SH-SY5Y (cell line): ENCODE measurements at regions not wholly inside any gene's neighbourhood (a gene's known extent, or its start where the extent isn't known, plus 50 kb on each side); places are given as distances from the start of the nearest gene placed in this dataset.

Experiments used
- GATA2 ChIP-seq: IDR thresholded peaks from 2 replicates; pipeline ENCODE4 v1.6.1; 2011; ENCODE audit warnings: mild to moderate bottlenecking, low read depth, low read length
- GATA3 ChIP-seq: IDR thresholded peaks from 2 replicates; pipeline ENCODE4 v1.6.1; 2011; ENCODE audit warnings: low read depth, mild to moderate bottlenecking, low read length, moderate library complexity

DNA sequence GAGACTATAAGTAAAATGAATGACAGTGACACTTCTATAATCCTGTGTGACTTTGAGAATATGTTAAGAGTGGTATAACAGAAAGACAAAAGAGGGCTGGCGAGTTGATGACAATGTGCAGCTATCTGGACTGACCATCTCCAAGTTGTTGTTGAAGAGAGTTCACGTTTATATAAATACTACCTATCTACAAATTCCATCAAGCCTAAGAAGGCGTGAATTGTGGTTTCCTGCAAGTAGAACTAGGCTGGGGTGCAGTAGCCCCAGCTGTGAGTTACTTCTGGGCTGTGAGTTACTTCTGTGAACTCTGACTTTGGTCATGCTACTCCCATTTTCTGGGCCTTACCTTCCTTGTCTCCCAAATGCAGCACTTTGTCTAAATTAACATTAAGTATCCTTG is 561.0 kb downstream of the TBC1D4 start:
- TF ChIP-seq GATA2 (no peak), GATA3 (no peak)

DNA sequence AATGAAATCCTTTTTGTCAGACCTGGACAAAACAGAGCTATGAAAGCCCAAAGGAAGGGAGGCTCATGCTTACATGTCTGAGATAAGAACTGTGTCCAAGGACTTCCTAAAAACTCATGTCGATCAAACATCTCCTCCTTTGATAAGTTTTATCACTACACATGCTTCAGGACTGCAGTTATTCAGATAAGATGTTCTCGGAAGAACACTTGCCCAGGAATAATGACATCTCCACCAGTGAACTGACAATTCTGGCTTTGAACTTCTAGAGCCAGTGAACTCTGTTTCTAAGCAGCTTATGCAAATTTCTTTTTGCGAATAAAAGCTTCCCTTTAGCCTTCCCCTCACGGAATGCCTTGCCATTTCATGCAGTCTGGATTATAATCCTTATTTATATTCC is 561.6 kb downstream of the TBC1D4 start:
- TF ChIP-seq GATA3: no peak
- no peak for TF ChIP-seq GATA2

DNA sequence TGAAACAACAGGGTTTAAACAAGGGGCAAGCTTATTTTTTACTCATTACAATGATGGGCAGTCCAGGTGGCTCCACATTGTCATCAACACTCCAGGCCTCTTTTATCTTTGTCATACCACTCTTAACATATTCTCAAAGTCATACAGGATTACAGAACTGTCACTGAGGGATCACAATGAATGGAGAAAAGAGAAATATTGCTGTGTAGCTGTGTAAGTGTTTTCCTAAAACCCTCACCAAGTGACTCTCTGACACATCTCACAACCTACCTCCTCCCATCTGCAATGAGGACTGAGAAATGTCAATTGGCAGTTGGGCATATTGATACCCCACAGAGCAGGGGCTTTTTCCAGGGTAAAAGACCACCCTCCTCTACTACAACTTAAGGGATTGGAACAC is 562.1 kb downstream of the TBC1D4 start:
- TF ChIP-seq GATA2 (no peak), GATA3 (no peak)

DNA sequence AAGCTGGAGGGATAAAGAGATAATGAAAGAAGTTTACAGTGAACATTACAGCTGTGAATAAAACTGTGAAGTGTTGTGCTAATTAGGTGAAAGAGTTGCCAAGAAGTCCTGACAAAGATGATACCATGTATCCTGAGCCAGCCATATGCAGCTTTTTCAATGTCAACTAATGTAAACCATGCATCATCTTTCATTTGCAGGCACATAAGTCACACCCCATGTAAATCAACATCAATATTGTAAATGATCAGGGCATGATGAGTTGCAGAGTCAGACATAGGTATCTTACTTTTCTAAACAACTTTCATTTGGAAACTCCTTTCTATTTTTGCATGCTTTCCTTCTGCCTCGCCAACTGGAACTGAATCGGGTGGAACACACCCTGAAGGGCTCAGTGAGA is 569.1 kb downstream of the TBC1D4 start:
- TF ChIP-seq GATA3 (no peak), GATA2 (no peak)

DNA sequence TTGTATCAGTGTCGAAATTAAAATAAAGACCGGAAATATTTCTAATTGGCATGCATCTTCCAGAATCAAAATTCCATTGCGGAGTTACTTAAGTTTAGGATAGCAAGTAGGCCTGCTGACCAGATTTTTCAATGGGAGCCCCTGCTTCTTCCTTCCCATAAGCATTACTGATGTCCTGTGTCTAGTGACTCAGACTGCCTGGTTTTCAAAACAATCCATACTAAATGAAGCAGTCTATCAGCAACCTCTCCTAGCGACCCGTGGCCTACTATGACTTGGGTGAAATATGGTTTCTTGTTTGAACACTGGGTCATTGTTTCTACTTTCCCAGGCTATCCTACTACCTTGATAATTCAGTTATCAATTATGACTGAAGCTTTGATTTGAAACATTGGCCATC is 571.6 kb downstream of the TBC1D4 start:
- TF ChIP-seq GATA3: no peak

DNA sequence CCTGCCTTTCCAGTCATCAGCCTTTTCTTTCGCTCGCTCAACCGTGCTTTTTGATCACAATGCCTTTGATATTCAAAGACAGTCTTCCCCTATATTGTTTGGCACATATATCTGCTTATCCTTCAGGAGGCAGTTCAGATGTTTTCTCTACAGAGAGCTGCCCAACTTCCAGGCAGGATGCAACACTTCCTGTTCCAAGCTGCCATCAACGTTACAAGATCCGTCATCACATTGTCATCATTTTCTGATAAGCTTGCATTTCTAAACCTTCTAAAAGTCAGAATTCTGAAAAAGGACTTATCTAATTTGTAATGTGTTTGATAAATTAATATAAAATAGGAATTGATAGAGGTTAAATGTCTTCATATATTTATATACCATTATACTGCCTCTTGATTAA is 574.2 kb downstream of the TBC1D4 start:
- TF ChIP-seq GATA3 (no peak), GATA2 (no peak)

DNA sequence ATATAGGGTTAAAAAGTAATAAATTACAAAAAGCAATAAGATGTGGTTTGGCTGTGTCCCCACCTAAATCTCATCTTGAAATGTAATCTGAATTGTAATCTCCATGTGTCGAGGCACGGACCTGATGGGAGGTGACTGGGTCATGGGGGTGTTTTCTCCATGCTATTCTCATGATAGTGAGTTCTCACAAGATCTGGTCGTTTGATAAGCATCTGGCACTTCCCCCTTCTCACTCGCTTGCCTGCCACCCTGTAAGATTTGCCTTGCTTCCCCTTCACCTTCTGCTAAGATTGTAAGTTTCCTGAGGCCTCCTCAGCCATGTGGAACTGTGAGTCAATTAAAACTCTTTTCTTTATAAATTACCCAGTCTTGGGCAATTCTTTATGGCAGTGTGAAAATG is 577.4 kb downstream of the TBC1D4 start:
- no peak for TF ChIP-seq GATA2
- no peak for TF ChIP-seq GATA3

DNA sequence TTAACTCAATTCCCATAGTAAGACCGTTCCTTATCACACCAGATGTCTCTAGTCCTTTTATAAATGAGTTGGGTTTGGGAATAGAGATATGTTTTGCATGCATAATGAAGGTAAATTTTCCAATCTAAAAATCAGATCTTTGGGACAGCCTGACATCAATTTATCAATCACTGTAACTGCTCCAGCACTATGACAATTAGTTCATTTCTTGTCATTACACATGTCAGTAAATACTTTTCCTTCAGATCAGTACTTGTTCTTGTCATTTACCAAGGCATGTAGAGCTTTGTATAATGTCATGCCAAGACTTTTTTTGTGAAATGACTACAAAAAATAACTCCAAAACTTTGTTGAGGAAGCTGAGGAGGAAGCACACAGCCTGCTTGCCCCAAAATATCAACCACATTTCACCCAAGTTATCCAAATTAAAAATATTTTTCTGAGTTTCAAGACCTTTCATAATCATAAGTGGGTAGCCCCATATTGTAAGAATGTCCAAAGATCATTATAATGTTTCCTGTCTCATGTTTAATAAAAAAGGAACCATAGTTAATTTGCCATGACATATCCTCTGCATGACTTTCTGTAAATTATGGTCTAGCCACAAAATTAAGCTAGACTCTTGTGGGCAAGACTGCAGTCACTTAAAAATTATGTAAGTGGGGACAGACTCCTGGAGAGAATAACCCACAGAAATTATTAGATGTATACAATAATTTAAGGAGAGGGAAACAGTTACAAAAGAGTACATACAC is 586.8 kb downstream of the TBC1D4 start:
- TF ChIP-seq GATA3: no peak

DNA sequence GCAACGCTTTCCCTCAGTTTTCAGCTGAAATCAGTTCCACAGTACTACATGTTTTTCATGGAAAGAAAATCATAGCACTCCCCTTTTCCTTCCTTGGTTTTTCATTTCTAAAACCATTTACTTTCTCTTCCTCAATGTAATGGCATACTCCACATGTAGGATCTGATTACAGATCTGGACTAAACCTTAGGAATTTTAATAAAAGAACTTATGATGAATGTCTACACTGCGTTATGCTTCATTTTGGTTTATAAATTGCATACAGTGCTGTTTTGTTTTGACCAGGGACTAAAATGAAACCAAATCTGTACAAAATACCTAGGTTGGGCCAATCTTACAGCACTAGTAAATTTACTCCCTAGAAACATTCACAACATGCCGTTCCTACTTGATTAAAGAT is 589.9 kb downstream of the TBC1D4 start:
- TF ChIP-seq GATA3 (no peak), GATA2 (no peak)

DNA sequence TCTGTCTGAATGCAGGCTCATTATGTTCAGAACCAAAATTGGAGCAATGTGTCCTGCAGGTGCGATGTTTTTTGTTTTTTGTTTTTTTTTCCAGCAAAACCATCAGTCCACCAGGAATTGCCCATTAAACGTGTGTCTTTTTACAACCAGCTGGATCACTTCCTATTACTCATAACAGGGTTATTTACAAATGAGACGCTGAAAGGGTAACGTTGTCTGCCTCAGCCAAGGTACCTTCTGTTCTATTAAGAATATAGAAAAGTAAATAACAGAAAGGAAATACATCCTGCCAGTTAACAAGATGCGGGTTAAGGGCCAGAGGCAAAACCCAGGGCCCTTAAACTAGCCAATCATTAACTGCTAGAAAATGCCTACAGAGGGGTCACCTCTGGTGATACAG is 590.4 kb downstream of the TBC1D4 start:
- TF ChIP-seq GATA3 (no peak), GATA2 (no peak)

DNA sequence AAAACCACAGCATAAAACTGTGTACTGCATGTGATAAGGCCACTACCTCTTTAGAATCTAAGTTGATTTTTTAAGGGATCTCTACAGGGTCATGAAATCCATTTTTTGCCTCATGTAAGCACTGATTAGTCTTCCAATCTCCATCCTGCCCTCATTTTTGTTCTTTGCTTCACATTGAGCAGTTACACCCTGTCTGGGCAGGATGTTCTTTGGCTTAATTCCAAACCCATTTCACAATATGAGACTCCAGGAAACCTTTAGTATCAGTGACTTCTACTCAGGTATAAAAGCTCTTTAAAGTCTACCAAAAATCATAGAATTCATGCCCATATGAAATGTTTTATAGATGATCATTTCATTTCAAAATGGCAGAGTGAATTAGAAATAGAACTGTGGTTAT is 592.6 kb downstream of the TBC1D4 start:
- TF ChIP-seq GATA3 (no peak), GATA2 (no peak)

DNA sequence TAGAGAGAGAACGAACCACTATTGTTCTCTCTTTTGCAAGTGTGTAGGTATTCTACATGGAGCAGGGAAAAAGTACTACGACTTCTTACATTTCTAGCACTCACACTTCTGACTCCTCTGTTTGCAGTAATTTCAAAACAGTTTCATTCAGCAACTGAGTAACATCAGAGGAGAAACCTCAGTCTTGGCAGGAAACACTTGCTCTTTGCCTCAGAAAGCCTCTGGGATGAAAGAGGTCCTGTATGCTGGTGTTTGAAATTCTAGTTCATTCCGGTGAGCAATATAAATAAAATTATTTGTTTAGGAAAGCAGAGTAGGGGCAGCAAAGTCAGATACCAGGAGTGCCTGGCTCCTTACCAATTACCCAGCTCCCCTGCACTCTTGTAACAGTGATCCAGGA is 595.5 kb downstream of the TBC1D4 start:
- no peak for TF ChIP-seq GATA2
- no peak for TF ChIP-seq GATA3

DNA sequence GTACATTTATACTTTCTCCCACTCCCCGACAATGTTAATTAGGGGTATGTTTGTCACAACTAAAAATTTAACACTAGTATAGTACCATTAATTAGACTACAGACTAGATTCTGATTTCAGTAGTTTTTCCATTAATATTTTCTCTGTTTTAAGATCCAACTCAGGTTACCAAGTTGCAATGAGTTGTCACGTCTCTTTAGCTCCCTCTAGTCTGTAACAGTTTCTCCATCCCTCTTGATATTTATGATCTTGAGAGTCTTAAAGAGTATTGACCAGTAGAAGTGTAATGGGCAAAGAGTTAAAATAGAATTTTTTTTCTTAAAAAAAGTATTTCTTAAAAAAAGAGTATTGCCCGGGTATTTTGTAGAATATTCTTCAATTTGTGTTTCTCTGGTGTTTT is 598.1 kb downstream of the TBC1D4 start:
- no peak for TF ChIP-seq GATA2
- TF ChIP-seq GATA3: no peak

DNA sequence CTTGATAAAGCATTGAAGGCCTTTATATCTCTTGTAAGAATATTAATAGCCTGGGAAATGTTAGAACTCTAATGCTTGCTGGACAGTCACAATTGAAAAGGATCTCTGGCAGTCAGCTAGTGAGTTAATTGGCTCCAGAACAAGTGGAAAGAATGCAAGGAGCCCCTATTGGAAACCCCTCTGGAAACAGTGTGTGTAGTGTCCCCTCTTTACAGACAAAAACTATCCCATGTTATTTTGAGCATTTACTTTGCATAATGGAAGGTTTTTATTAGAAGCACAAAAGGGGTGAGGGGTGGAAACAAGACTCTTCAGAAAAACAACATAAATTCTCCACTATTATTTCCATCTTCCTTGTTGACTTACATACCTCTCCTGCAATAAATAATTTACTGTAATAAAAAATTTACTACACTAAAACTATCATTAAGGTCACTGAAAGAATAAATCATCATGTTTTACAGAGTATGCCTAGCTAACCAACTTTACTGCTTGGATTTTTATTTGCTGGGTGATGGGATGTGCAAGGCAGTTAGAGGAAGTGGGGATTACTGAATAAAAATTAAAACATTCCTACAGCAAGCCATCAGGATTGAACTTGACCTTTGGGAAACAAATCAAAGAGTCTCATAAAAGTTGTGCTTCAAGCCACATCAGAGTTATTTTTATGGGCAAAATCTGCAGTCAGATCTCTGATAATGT is 610.4 kb downstream of the TBC1D4 start:
- TF ChIP-seq GATA3: no peak
- no peak for TF ChIP-seq GATA2

DNA sequence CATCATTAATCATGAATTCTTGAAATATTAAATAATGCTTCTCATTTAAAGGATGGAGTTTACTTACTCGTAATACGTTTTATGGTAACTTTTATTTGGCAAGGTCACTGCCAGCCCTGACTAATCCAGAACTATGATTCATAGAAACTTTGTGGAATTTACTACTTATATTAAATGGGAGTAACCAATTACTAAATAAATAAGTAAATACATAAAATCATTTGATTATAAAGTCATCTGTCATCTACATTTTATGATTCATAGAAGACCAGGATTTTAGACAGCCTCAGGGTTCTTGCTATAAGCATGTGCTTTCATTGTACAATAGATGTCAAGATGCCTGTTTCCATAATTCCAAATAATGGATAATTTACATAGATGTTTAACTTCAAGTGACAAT is 611.1 kb downstream of the TBC1D4 start:
- TF ChIP-seq GATA3 (no peak), GATA2 (no peak)

DNA sequence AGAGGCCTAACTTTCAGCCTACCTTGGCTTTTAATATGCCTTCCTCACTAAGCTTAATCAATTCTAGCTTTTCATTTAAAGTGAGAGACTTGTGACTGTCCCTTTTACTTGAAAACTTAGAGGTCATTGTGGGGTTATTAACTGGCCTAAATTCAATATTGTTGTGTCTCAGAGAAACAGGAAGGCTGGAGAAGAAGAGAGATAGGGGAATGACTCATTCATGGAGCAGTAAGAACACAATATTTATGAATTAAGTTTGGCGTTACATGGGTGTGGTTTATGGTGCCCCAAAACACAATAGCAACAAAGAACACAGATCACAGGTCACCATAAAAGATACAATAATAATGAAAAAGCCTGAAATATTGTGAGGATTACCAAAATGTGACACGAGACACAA is 612.1 kb downstream of the TBC1D4 start:
- TF ChIP-seq GATA2 (no peak), GATA3 (no peak)

DNA sequence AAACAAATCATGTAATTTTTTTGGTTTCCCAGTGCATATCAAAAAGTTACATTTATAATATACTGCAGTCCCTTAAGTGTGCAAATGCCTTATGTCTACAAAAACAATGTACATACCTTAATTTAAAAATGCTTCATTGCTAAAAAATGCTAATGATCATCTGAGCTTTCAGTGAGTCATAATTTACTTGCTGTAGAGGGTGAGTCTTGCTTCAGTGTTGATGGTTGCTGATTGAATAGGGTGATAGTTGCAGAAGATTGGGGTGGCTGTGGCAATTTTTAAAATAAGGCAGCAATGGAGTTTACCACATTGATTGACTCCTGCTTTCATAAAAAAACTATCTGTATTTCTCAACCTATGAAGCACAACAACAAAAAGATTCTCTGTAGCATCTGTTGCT is 613.9 kb downstream of the TBC1D4 start:
- TF ChIP-seq GATA2 (no peak), GATA3 (no peak)
